ENCODE measurements at regions not wholly inside any gene's neighbourhood (a gene's known extent, or its start where the extent isn't known, plus 50 kb on each side); places are given as distances from the start of the nearest gene placed in this dataset.
"Not testable (repeated sequence)": the region's sequence is repeated elsewhere in the genome, so short reads cannot be mapped to it uniquely, and the experiment has no call there.

- in situ Hi-C loops (cut with HindIII; ENCODE audit: low pct_unique_long_range_greater_than_20kb, low sequenced_read_pairs) = no loop called here
- no peak for DNase-seq (ENCODE audit: low read depth)
Measured at GRCh38 chr5:125868036-125868435, 555.2 kb upstream of the GRAMD2B start.

GRCh38 chr5:125870256-125870655, 553.0 kb upstream of the GRAMD2B start:
- in situ Hi-C loops (cut with HindIII; ENCODE audit: low pct_unique_long_range_greater_than_20kb, low sequenced_read_pairs) = no loop called here
- no peak for DNase-seq (ENCODE audit: low read depth)

GRCh38 chr5:125874057-125874456, 549.2 kb upstream of the GRAMD2B start:
- in situ Hi-C loops (cut with HindIII; ENCODE audit: low pct_unique_long_range_greater_than_20kb, low sequenced_read_pairs) = no loop called here
- no peak for DNase-seq (ENCODE audit: low read depth)

GRCh38 chr5:125874717-125875116, 548.5 kb upstream of the GRAMD2B start:
- in situ Hi-C loops (cut with HindIII; ENCODE audit: low pct_unique_long_range_greater_than_20kb, low sequenced_read_pairs) = no loop called here
- no peak for DNase-seq (ENCODE audit: low read depth)

GRCh38 chr5:125877248-125877647, 546.0 kb upstream of the GRAMD2B start:
- in situ Hi-C loops (cut with HindIII; ENCODE audit: low pct_unique_long_range_greater_than_20kb, low sequenced_read_pairs) = no loop called here
- no peak for DNase-seq (ENCODE audit: low read depth)

GRCh38 chr5:125882061-125882460, 541.1 kb upstream of the GRAMD2B start:
- in situ Hi-C loops (cut with HindIII; ENCODE audit: low pct_unique_long_range_greater_than_20kb, low sequenced_read_pairs) = no loop called here
- DNase-seq (ENCODE audit: low read depth) = no peak

GRCh38 chr5:125883223-125883622, 540.0 kb upstream of the GRAMD2B start:
- no peak for DNase-seq (ENCODE audit: low read depth)
- in situ Hi-C loops (cut with HindIII; ENCODE audit: low pct_unique_long_range_greater_than_20kb, low sequenced_read_pairs) = no loop called here

GRCh38 chr5:125888358-125888757, 534.9 kb upstream of the GRAMD2B start:
- DNase-seq (ENCODE audit: low read depth) = no peak
- in situ Hi-C loops (cut with HindIII; ENCODE audit: low pct_unique_long_range_greater_than_20kb, low sequenced_read_pairs) = no loop called here

GRCh38 chr5:125890511-125890931, 532.7 kb upstream of the GRAMD2B start:
- no peak for DNase-seq (ENCODE audit: low read depth)
- in situ Hi-C loops (cut with HindIII; ENCODE audit: low pct_unique_long_range_greater_than_20kb, low sequenced_read_pairs) = no loop called here

- in situ Hi-C loops (cut with HindIII; ENCODE audit: low pct_unique_long_range_greater_than_20kb, low sequenced_read_pairs) = no loop called here
- DNase-seq (ENCODE audit: low read depth) = no peak
Measured at GRCh38 chr5:125891061-125891725, 532.0 kb upstream of the GRAMD2B start.

- in situ Hi-C loops (cut with HindIII; ENCODE audit: low pct_unique_long_range_greater_than_20kb, low sequenced_read_pairs) = no loop called here
- no peak for DNase-seq (ENCODE audit: low read depth)
Measured at GRCh38 chr5:125894383-125894782, 528.8 kb upstream of the GRAMD2B start.

- in situ Hi-C loops (cut with HindIII; ENCODE audit: low pct_unique_long_range_greater_than_20kb, low sequenced_read_pairs) = no loop called here
- no peak for DNase-seq (ENCODE audit: low read depth)
Measured at GRCh38 chr5:125896368-125896767, 526.8 kb upstream of the GRAMD2B start.

- no peak for DNase-seq (ENCODE audit: low read depth)
- in situ Hi-C loops (cut with HindIII; ENCODE audit: low pct_unique_long_range_greater_than_20kb, low sequenced_read_pairs) = no loop called here
Measured at GRCh38 chr5:125897089-125897488, 526.1 kb upstream of the GRAMD2B start.

- in situ Hi-C loops (cut with HindIII; ENCODE audit: low pct_unique_long_range_greater_than_20kb, low sequenced_read_pairs) = no loop called here
- DNase-seq (ENCODE audit: low read depth) = no peak
Measured at GRCh38 chr5:125898851-125899405, 524.3 kb upstream of the GRAMD2B start.

- no peak for DNase-seq (ENCODE audit: low read depth)
- in situ Hi-C loops (cut with HindIII; ENCODE audit: low pct_unique_long_range_greater_than_20kb, low sequenced_read_pairs) = no loop called here
Measured at GRCh38 chr5:125912028-125912427, 511.2 kb upstream of the GRAMD2B start.

- in situ Hi-C loops (cut with HindIII; ENCODE audit: low pct_unique_long_range_greater_than_20kb, low sequenced_read_pairs) = no loop called here
- no peak for DNase-seq (ENCODE audit: low read depth)
Measured at GRCh38 chr5:125913200-125913599, 510.0 kb upstream of the GRAMD2B start.

GRCh38 chr5:125914471-125914870, 508.7 kb upstream of the GRAMD2B start:
- in situ Hi-C loops (cut with HindIII; ENCODE audit: low pct_unique_long_range_greater_than_20kb, low sequenced_read_pairs) = no loop called here
- no peak for DNase-seq (ENCODE audit: low read depth)

- DNase-seq (ENCODE audit: low read depth); in situ Hi-C loops (cut with HindIII; ENCODE audit: low pct_unique_long_range_greater_than_20kb, low sequenced_read_pairs): not testable (repeated sequence)
Measured at GRCh38 chr5:125923958-125924357, 499.3 kb upstream of the GRAMD2B start.

GRCh38 chr5:125926172-125926571, 497.0 kb upstream of the GRAMD2B start:
- in situ Hi-C loops (cut with HindIII; ENCODE audit: low pct_unique_long_range_greater_than_20kb, low sequenced_read_pairs) = no loop called here
- DNase-seq (ENCODE audit: low read depth) = no peak

- in situ Hi-C loops (cut with HindIII; ENCODE audit: low pct_unique_long_range_greater_than_20kb, low sequenced_read_pairs) = no loop called here
- no peak for DNase-seq (ENCODE audit: low read depth)
Measured at GRCh38 chr5:125928663-125929062, 494.5 kb upstream of the GRAMD2B start.
